GM18951 (cell line): ENCODE measurements at regions not wholly inside any gene's neighbourhood (a gene's known extent, or its start where the extent isn't known, plus 50 kb on each side); places are given as distances from the start of the nearest gene placed in this dataset.

Source experiments
- POLR2A ChIP-seq: IDR thresholded peaks from 4 replicates; pipeline ENCODE4 v1.6.1; 2011; ENCODE audit warnings: mild to moderate bottlenecking; ENCODE audit not compliant: insufficient read length, insufficient read depth; ENCODE audit errors: extremely low read depth
- in situ Hi-C: fragments of 300-500 bp; cut with MboI; formaldehyde crosslinking; loops from one replicate; pipeline ENCODE4 v1.12.0; 2022; ENCODE audit warnings: low sequenced_read_pairs, mixed read lengths, inconsistent platforms; ENCODE audit not compliant: unreplicated experiment

GRCh38 chr17:37838276-37838675 is 85.9 kb upstream of the TBC1D3K start:
- TF ChIP-seq POLR2A = no peak
- in situ Hi-C loops = no loop called here

DNA sequence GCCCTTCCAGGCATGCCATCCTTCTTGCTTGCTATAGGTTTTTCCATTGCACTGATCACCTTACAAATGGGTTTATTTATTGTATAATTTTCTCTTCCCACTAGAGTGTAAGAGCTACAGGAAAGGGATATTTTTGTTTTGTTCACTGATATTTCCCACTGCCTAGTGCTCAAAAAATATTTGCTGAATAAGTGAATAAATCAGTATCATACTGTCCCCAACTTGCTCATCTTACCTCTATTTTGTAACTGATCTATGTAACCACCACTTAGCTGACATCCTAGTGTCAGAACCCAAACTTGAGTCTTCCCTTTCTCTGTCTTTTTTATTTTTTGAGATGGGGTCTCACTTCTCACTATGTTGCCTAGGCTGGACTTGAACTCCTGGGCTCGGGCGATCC is 87.6 kb upstream of the TBC1D3K start:
- no peak for TF ChIP-seq POLR2A
- in situ Hi-C loops = no loop called here

DNA sequence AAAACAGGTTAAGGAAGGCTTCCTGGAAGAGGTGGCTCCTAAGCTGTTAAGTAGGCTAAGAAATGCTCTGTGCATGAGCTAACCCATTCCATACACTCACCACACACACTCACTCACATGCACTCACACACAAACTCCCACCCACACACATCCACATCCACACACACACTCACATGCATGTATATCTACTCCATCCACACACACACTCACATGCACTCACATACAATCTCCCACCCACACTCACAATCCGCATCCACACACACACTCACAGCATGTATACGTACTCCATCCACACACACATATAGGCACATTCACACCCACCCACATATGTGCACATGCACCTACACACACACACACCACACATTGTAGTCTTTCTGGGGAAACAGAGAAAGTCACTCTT is 89.3 kb upstream of the HNF1B start:
- in situ Hi-C loops = no loop called here
- no peak for TF ChIP-seq POLR2A

GRCh38 chr17:37833237-37833859 is 88.5 kb upstream of the HNF1B start:
- peak; percentile 52 for TF ChIP-seq POLR2A
- in situ Hi-C loops = no loop called here

- no peak for TF ChIP-seq POLR2A
- in situ Hi-C loops = no loop called here
Measured at GRCh38 chr17:37831986-37832385, 87.1 kb upstream of the HNF1B start.

GRCh38 chr17:37831492-37831891 is 86.6 kb upstream of the HNF1B start:
- in situ Hi-C loops = no loop called here
- no peak for TF ChIP-seq POLR2A

GRCh38 chr17:37830151-37830993 is 85.5 kb upstream of the HNF1B start:
- in situ Hi-C loops = no loop called here
- no peak for TF ChIP-seq POLR2A

DNA sequence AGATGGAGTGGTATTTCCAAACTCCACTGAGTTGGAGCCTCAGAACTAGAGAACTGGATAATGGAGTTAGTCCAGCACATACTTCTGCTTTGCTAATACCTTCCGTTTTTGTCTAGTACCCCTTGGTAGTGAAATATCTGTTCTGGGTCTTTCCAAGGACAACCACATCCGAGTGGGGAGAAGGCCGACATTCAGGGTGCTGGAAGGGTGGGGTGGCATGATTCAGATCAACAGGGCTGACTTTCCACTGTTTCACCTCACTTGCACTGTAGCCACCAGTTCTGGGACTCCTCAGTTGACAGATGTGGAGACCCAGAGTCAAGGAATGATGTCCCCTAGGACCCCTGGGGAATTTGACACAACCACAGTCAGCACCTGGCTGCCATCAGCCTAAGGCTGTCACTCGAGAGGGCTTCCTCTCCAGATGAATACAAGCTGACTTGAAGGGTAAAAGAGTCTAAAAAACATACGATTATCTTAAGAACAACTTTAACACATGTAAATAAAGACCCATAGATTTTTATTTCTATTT is 84.8 kb upstream of the HNF1B start:
- in situ Hi-C loops = no loop called here
- TF ChIP-seq POLR2A = no peak

DNA sequence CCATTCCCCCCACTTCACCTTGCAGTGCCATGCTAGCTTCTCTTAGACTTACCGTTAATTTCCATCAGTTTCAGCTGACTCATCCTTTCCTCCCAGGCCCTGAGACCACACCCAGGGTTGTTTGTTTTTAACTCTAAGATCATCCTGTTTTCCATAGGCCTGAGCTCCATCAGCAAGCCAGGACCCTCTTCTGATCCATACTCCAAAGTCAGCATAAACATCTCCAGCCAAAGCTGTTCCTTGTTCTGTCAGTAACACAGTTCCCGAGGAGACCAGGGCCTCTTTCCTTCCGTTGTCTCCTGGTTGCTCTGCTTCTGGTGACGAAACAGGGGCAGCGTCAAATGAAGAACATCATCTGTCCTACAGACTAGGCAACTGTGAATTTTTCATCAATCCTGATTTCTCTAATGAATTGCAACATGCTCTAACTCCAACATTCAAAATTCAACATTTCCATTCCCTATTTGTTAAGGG is 83.8 kb upstream of the HNF1B start:
- in situ Hi-C loops = no loop called here
- no peak for TF ChIP-seq POLR2A

- in situ Hi-C loops = no loop called here
- TF ChIP-seq POLR2A = no peak
Measured at GRCh38 chr17:37827905-37828650, 83.2 kb upstream of the HNF1B start.

DNA sequence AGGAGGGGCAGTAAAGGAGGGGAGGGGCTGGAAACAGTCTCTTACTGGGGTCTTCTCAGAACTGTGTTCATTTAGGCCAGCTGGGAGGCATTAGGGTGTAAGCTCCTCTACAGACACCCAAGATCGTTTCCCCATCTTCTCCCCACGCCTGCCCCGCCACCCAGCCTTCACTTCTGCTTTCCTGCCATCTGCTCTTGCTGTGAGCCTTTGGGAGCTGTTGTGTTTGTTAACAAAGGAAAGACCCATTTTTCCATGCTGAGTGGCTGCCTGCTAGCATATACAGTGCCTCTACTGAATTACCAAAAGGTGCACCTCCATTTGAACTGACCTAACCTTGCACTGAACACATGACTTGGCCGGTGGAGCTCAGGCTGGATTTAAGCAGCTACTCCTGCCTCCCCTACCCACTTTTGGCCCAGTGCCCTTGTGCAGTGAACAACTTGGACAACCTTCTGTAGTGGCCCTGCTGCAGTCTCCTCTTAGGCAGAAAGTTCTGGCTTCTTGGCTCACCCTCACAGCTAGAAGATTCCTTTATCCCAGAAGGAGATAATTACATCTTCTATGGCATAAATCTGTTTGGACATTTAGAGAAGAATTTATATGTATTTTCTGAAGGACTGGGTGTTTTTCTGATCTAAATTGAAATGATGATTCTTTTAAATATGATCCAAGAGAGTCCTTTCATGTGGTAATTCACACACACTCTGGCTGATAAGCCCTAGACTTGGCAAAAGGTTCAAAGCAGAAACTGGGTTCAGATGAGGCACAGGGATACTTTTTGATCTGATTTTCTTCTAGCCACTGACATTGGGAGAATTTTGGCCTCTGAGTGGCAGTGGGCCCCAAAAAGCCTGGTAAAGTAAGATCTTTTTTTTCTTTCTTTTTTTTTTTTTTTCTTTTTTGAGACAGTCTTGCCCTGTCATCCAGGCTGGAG is 81.9 kb upstream of the HNF1B start:
- in situ Hi-C loops = no loop called here
- no peak for TF ChIP-seq POLR2A

GRCh38 chr17:37825851-37826250 is 81.0 kb upstream of the HNF1B start:
- no peak for TF ChIP-seq POLR2A
- in situ Hi-C loops = no loop called here
